HepG2 (cell line): ENCODE measurements at regions not wholly inside any gene's neighbourhood (a gene's known extent, or its start where the extent isn't known, plus 50 kb on each side); places are given as distances from the start of the nearest gene placed in this dataset.

Experiments
- ATAC-seq: fragments of 200-7000 bp; cut with Tn5 transposase; 3 replicates; pipeline ENCODE4 v1.9.1; 2020; ENCODE audit warnings: mild to moderate bottlenecking, moderate library complexity
- BruUV-seq: library from RNA; stranded (reverse); fragments of 400-500 nt; replicated peaks from 2 replicates; lab custom pipeline; 2021; lab: Mats Ljungman, UMichigan
- CTCF ChIA-PET: fragments of 300-600 bp; formaldehyde crosslinking; extraction: SDS; loops from one replicate; lab custom pipeline; 2021; ENCODE audit warnings: low total read pairs, inconsistent platforms, low intra/inter-chr PET ratio; lab: Yijun Ruan, JAX
- POLR2A ChIA-PET: fragments of 350-600 bp; sonication (Branson Sonifier 250); formaldehyde crosslinking; loops from one replicate; lab custom pipeline; 2020; ENCODE audit warnings: antibody characterized with exemption, inconsistent platforms; lab: Yijun Ruan, JAX
- DNase-seq: peaks from one replicate; pipeline ENCODE4 v3.0.0-alpha.2; 2015; ENCODE audit warnings: low spot score
- FAIRE-seq: peaks from 3 replicates; lab custom pipeline; 2011; peaks lifted over from hg19 to GRCh38; lab: Jason Lieb, UNC
- H2AFZ ChIP-seq: one replicate; pipeline ENCODE4 v1.6.1; 2011; ENCODE audit warnings: low read length, inconsistent platforms
- H3K27ac ChIP-seq: fragments of 300-600 bp; 3 replicates; pipeline ENCODE4 v1.8.0; 2011; ENCODE audit warnings: mixed run types, mild to moderate bottlenecking, mixed read lengths, low read length, inconsistent platforms; ENCODE audit not compliant: insufficient read depth; ENCODE audit errors: extremely low read length
- H3K27me3 ChIP-seq, 2 experiments: fragments of 200-600 bp in 1 of 2; 2 replicates in 1 of 2; 3 replicates in 1 of 2; pipeline versions ENCODE4 v1.6.0 to v1.8.0; 2011; ENCODE audit warnings: low read length in 2 of 2, mild to moderate bottlenecking in 2 of 2, moderate library complexity in 2 of 2, inconsistent platforms in 1 of 2; ENCODE audit not compliant: insufficient read depth in 2 of 2, control insufficient read depth in 1 of 2
- H3K36me3 ChIP-seq, 2 experiments: fragments of 200-600 bp in 1 of 2; replicated peaks in 1 of 2; 2 replicates in 1 of 2; 3 replicates in 1 of 2; pipeline versions ENCODE4 v1.5.1 to v1.8.0; 2011; ENCODE audit warnings: low read length in 2 of 2, inconsistent platforms in 1 of 2; ENCODE audit not compliant: insufficient read depth in 2 of 2, control insufficient read depth in 1 of 2
- H3K4me1 ChIP-seq: 2 replicates; pipeline ENCODE4 v1.5.1; 2012; ENCODE audit warnings: low read length, inconsistent platforms; ENCODE audit not compliant: insufficient read depth
- H3K4me2 ChIP-seq: 2 replicates; pipeline ENCODE4 v1.6.0; 2011; ENCODE audit warnings: low read depth, low read length, inconsistent platforms
- H3K4me3 ChIP-seq, 3 experiments: fragments of 200-600 bp in 1 of 3; sonication (generic), shearing (Covaris generic) in 1 of 3; replicated peaks in 1 of 3; 2 replicates each; pipeline ENCODE4 v1.5.1; 2011 to 2016; ENCODE audit warnings: low read length in 3 of 3, inconsistent platforms in 2 of 3, low read depth in 2 of 3, mild to moderate bottlenecking in 2 of 3, control low read depth in 1 of 3, mixed read lengths in 1 of 3; ENCODE audit not compliant: insufficient read depth in 1 of 3
- H3K79me2 ChIP-seq: one replicate; pipeline ENCODE4 v1.6.1; 2011; ENCODE audit warnings: low read length, inconsistent platforms; ENCODE audit not compliant: insufficient read depth
- H3K9ac ChIP-seq: 2 replicates; pipeline ENCODE4 v1.6.0; 2011; ENCODE audit warnings: mild to moderate bottlenecking, low read depth, low read length, inconsistent platforms; ENCODE audit not compliant: insufficient read depth
- H3K9me3 ChIP-seq: 2 replicates; pipeline ENCODE4 v1.5.1; 2012; ENCODE audit warnings: mild to moderate bottlenecking, low read length
- H4K20me1 ChIP-seq: 2 replicates; pipeline ENCODE4 v1.6.0; 2011; ENCODE audit warnings: inconsistent platforms, mild to moderate bottlenecking, low read length, moderate library complexity; ENCODE audit not compliant: insufficient read depth
- CHD2 ChIP-seq: IDR thresholded peaks from 2 replicates; pipeline ENCODE4 v1.6.1; 2011; ENCODE audit warnings: low read depth, low read length, improper control_type of control experiment
- DNMT1 ChIP-seq: sonication (generic); formaldehyde crosslinking; IDR thresholded peaks from 2 replicates; pipeline ENCODE4 v1.5.1; 2020; ENCODE audit warnings: mild to moderate bottlenecking, missing genetic modification reagents
- HCFC1 ChIP-seq: fragments of 150-350 bp; IDR thresholded peaks from 2 replicates; pipeline ENCODE4 v1.6.1; 2014; ENCODE audit warnings: low read depth, low read length
- HMGA1 ChIP-seq: sonication (generic); formaldehyde crosslinking; conservative IDR thresholded peaks from 2 replicates; pipeline ENCODE4 v1.4.0; 2020; ENCODE audit warnings: missing genetic modification reagents
- POLR2A ChIP-seq, 2 experiments: IDR thresholded peaks; 2 replicates each; pipeline ENCODE4 v1.6.1; 2011; ENCODE audit warnings: low read depth in 2 of 2, low read length in 2 of 2, mild to moderate bottlenecking in 1 of 2, moderate library complexity in 1 of 2; ENCODE audit not compliant: insufficient read depth in 1 of 2
- SP2 ChIP-seq: sonication (generic); formaldehyde crosslinking; IDR thresholded peaks from 2 replicates; pipeline ENCODE4 v1.5.1; 2020; ENCODE audit warnings: mild to moderate bottlenecking, missing genetic modification reagents
- STAT5B ChIP-seq: sonication (generic); formaldehyde crosslinking; IDR thresholded peaks from 2 replicates; pipeline ENCODE4 v1.4.0; 2020; ENCODE audit warnings: missing genetic modification reagents
- TCF12 ChIP-seq, 2 experiments: fragments of 450-650 bp in 1 of 2; sonication (generic) in 1 of 2; formaldehyde crosslinking in 1 of 2; IDR thresholded peaks; 2 replicates each; pipeline versions ENCODE4 v1.6.1 to v1.8.0; 2017 to 2022; ENCODE audit warnings: antibody characterized with exemption in 1 of 2, mild to moderate bottlenecking in 1 of 2, missing genetic modification reagents in 1 of 2, moderate library complexity in 1 of 2
- ZNF292 ChIP-seq: sonication (generic); formaldehyde crosslinking; IDR thresholded peaks from 2 replicates; pipeline ENCODE4 v1.8.1; 2022; ENCODE audit warnings: mild to moderate bottlenecking, low read depth, missing genetic modification reagents, borderline replicate concordance
- ZNF383 ChIP-seq: sonication (generic); formaldehyde crosslinking; IDR thresholded peaks from 2 replicates; pipeline ENCODE4 v1.4.0; 2020; ENCODE audit warnings: missing genetic modification reagents, mild to moderate bottlenecking, borderline replicate concordance
- ZNF430 ChIP-seq: sonication (generic); formaldehyde crosslinking; IDR thresholded peaks from 2 replicates; pipeline ENCODE4 v1.9.0; 2021; ENCODE audit warnings: mild to moderate bottlenecking, missing genetic modification reagents
- ZNF678 ChIP-seq: sonication (generic); formaldehyde crosslinking; IDR thresholded peaks from 2 replicates; pipeline ENCODE4 v1.4.0; 2020; ENCODE audit warnings: mild to moderate bottlenecking, missing genetic modification reagents
- ZNF709 ChIP-seq: sonication (generic); formaldehyde crosslinking; IDR thresholded peaks from 2 replicates; pipeline ENCODE4 v1.5.0; 2020; ENCODE audit warnings: mild to moderate bottlenecking, missing genetic modification reagents
- ZNF879 ChIP-seq: sonication (generic); formaldehyde crosslinking; IDR thresholded peaks from 2 replicates; pipeline ENCODE4 v1.8.1; 2023; ENCODE audit warnings: missing genetic modification reagents
- ZSCAN22 ChIP-seq: sonication (generic); formaldehyde crosslinking; IDR thresholded peaks from 2 replicates; pipeline ENCODE4 v1.4.0; 2020; ENCODE audit warnings: mild to moderate bottlenecking, missing genetic modification reagents
- WGBS: methylation state at CpG from one replicate; pipeline ENCODE4 v1.1.6; 2017; ENCODE audit warnings: low lambda C conversion rate; 5-methylcytosine and 5-hydroxymethylcytosine counted together
- in situ Hi-C: cut with HindIII; loops from 2 replicates; pipeline ENCODE4 v1.10.0; 2017; ENCODE audit warnings: low pct_unique_long_range_greater_than_20kb; ENCODE audit not compliant: extremely low pct_ligation_motif_present
- intact Hi-C: fragments of 100-400 bp; cut with micrococcal nuclease; formaldehyde crosslinking; loops from one replicate; pipeline ENCODE4 v1.10.0; 2022; ENCODE audit not compliant: unreplicated experiment
- TF ChIP-seq, protein P1 (sequence below): sonication (generic); formaldehyde crosslinking; IDR thresholded peaks from 2 replicates; pipeline ENCODE4 v1.5.0; 2020; ENCODE audit warnings: mild to moderate bottlenecking, missing genetic modification reagents, borderline replicate concordance
- TF ChIP-seq, protein P2 (sequence below): sonication (generic); formaldehyde crosslinking; conservative IDR thresholded peaks from 2 replicates; pipeline ENCODE4 v1.8.0; 2022; ENCODE audit warnings: low read depth, missing genetic modification reagents
- TF ChIP-seq, protein P3 (sequence below): sonication (generic); formaldehyde crosslinking; IDR thresholded peaks from 2 replicates; pipeline ENCODE4 v1.5.0; 2020; ENCODE audit warnings: missing genetic modification reagents

DNA sequence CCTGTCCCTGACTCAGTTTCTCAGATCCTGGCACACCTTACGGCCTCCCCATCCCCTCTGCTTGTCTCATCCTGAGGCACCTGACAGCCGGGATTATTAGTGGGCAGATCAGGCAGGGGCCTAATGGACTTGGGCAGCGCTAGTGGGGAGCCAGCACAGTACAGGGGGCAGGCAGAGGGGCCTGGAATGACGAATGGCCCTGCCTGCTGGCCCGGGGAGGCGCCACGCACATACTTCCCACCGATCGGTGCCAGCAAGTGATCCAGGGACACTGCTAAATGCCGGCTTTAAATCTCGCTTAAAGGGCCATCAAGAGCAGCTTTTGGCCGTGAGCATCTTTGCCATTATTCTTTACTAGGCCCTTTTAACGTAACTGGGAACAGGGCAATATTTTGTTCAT is 188.4 kb downstream of the DHX35 start:
- FAIRE-seq (no peak), ATAC-seq (no peak), DNase-seq (no peak)
- H3K4me3 ChIP-seq = no peak overlapping the region
- CTCF ChIA-PET = no interaction called here
- intact Hi-C loops (no loop called here), in situ Hi-C loops (no loop called here)
- TF ChIP-seq ZNF292 (CRISPR knock-in tag) (no peak), SP2 (CRISPR knock-in tag) (no peak), ZNF430 (no peak), STAT5B (CRISPR knock-in tag) (no peak), ZSCAN22 (CRISPR knock-in tag) (no peak), POLR2A (IDR thresholded peaks at IDR 0.05; ENCODE audit: insufficient read depth in 1 of 2, low read depth in 2 of 2, low read length in 2 of 2) (no peak), ZNF709 (no peak), HMGA1 (CRISPR knock-in tag) (no peak), ZNF678 (CRISPR knock-in tag) (no peak), CHD2 (no peak), ZNF383 (no peak), DNMT1 (CRISPR knock-in tag) (no peak), ZNF879 (CRISPR knock-in tag) (no peak), HCFC1 (no peak), TCF12 (IDR thresholded peaks at IDR 0.05) (no peak), TCF12 (CRISPR knock-in tag; IDR thresholded peaks at IDR 0.05) (no peak)
- TF ChIP-seq, protein P1, sequence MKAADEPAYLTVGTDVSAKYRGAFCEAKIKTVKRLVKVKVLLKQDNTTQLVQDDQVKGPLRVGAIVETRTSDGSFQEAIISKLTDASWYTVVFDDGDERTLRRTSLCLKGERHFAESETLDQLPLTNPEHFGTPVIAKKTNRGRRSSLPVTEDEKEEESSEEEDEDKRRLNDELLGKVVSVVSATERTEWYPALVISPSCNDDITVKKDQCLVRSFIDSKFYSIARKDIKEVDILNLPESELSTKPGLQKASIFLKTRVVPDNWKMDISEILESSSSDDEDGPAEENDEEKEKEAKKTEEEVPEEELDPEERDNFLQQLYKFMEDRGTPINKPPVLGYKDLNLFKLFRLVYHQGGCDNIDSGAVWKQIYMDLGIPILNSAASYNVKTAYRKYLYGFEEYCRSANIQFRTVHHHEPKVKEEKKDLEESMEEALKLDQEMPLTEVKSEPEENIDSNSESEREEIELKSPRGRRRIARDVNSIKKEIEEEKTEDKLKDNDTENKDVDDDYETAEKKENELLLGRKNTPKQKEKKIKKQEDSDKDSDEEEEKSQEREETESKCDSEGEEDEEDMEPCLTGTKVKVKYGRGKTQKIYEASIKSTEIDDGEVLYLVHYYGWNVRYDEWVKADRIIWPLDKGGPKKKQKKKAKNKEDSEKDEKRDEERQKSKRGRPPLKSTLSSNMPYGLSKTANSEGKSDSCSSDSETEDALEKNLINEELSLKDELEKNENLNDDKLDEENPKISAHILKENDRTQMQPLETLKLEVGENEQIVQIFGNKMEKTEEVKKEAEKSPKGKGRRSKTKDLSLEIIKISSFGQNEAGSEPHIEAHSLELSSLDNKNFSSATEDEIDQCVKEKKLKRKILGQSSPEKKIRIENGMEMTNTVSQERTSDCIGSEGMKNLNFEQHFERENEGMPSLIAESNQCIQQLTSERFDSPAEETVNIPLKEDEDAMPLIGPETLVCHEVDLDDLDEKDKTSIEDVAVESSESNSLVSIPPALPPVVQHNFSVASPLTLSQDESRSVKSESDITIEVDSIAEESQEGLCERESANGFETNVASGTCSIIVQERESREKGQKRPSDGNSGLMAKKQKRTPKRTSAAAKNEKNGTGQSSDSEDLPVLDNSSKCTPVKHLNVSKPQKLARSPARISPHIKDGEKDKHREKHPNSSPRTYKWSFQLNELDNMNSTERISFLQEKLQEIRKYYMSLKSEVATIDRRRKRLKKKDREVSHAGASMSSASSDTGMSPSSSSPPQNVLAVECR (CRISPR knock-in tag) = no peak
- TF ChIP-seq, protein P2, sequence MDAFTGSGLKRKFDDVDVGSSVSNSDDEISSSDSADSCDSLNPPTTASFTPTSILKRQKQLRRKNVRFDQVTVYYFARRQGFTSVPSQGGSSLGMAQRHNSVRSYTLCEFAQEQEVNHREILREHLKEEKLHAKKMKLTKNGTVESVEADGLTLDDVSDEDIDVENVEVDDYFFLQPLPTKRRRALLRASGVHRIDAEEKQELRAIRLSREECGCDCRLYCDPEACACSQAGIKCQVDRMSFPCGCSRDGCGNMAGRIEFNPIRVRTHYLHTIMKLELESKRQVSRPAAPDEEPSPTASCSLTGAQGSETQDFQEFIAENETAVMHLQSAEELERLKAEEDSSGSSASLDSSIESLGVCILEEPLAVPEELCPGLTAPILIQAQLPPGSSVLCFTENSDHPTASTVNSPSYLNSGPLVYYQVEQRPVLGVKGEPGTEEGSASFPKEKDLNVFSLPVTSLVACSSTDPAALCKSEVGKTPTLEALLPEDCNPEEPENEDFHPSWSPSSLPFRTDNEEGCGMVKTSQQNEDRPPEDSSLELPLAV = no peak
- TF ChIP-seq, protein P3, sequence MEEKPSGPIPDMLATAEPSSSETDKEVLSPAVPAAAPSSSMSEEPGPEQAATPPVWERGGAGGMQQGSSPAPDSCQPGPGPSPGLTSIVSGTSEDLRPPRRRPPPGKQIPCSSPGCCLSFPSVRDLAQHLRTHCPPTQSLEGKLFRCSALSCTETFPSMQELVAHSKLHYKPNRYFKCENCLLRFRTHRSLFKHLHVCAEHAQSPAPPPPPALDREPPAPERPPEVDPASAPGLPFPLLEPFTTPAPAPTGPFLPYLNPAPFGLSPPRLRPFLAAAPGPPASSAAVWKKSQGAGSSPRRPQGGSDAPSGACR (CRISPR knock-in tag) = no peak
- peaks cover 24% of the 10 kb centered on the region for H3K4me1 ChIP-seq
- no peak overlapping the region for H2AFZ ChIP-seq
- 34% methylated on average over 13 of the region's 13 CpGs for WGBS
- H3K4me2 ChIP-seq = no peak overlapping the region
- no peaks in the 10 kb centered on the region for H3K9me3 ChIP-seq
- H3K9ac ChIP-seq = no peak overlapping the region
- BruUV-seq = no TSS peak
- POLR2A ChIA-PET = no interaction called here
- peaks cover 1 to 6% of the 10 kb centered on the region in 2 experiments; a peak in 1 of 5 replicates for H3K27me3 ChIP-seq
- no peak overlapping the region for H3K27ac ChIP-seq
- no peaks in the 10 kb centered on the region for H4K20me1 ChIP-seq
- H3K79me2 ChIP-seq = no peaks in the 10 kb centered on the region
- no peaks in the 10 kb centered on the region for H3K36me3 ChIP-seq
